ENCODE measurements at regions not wholly inside any gene's neighbourhood (a gene's known extent, or its start where the extent isn't known, plus 50 kb on each side); places are given as distances from the start of the nearest gene placed in this dataset.
A peak's percentile ranks its signal among the peaks of the same experiment; 100 is the strongest.

GRCh38 chr12:90023207-90023900, 314.7 kb upstream of the ATP2B1 start:
- no peak for TF ChIP-seq CTCF (conservative IDR thresholded peaks at IDR 0.05; ENCODE audit: control insufficient read depth, insufficient read depth, low read depth, low read length)
- DNase-seq (ENCODE audit: low read depth): no peak
- H3K4me3 ChIP-seq (ENCODE audit: control insufficient read depth, low read depth, low read length): no peak overlapping the region

- no peak overlapping the region for H3K4me3 ChIP-seq (ENCODE audit: control insufficient read depth, low read depth, low read length)
- no peak for TF ChIP-seq CTCF (conservative IDR thresholded peaks at IDR 0.05; ENCODE audit: control insufficient read depth, insufficient read depth, low read depth, low read length)
- no peak for DNase-seq (ENCODE audit: low read depth)
Measured at GRCh38 chr12:90021795-90022440, 313.3 kb upstream of the ATP2B1 start.

- no peak overlapping the region for H3K4me3 ChIP-seq (ENCODE audit: control insufficient read depth, low read depth, low read length)
- no peak for DNase-seq (ENCODE audit: low read depth)
- TF ChIP-seq CTCF (conservative IDR thresholded peaks at IDR 0.05; ENCODE audit: control insufficient read depth, insufficient read depth, low read depth, low read length): no peak
Measured at GRCh38 chr12:90020881-90021280, 312.2 kb upstream of the ATP2B1 start.

- H3K4me3 ChIP-seq (ENCODE audit: control insufficient read depth, low read depth, low read length): no peak overlapping the region
- no peak for TF ChIP-seq CTCF (conservative IDR thresholded peaks at IDR 0.05; ENCODE audit: control insufficient read depth, insufficient read depth, low read depth, low read length)
- no peak for DNase-seq (ENCODE audit: low read depth)
Measured at GRCh38 chr12:90020436-90020835, 311.8 kb upstream of the ATP2B1 start.

GRCh38 chr12:90020014-90020413, 311.4 kb upstream of the ATP2B1 start:
- peak; percentile 63 for DNase-seq (ENCODE audit: low read depth)
- H3K4me3 ChIP-seq (ENCODE audit: control insufficient read depth, low read depth, low read length): no peak overlapping the region
- no peak for TF ChIP-seq CTCF (conservative IDR thresholded peaks at IDR 0.05; ENCODE audit: control insufficient read depth, insufficient read depth, low read depth, low read length)

GRCh38 chr12:90017316-90017715, 308.7 kb upstream of the ATP2B1 start:
- no peak for TF ChIP-seq CTCF (conservative IDR thresholded peaks at IDR 0.05; ENCODE audit: control insufficient read depth, insufficient read depth, low read depth, low read length)
- DNase-seq (ENCODE audit: low read depth): no peak
- H3K4me3 ChIP-seq (ENCODE audit: control insufficient read depth, low read depth, low read length): no peak overlapping the region

Measured in fibroblast of mammary gland (primary cell).